SK-N-SH (cell line): ENCODE measurements at regions not wholly inside any gene's neighbourhood (a gene's known extent, or its start where the extent isn't known, plus 50 kb on each side); places are given as distances from the start of the nearest gene placed in this dataset.

Experiments used
- CTCF ChIP-seq: fragments of 200-600 bp; sonication (generic); IDR thresholded peaks from 2 replicates; pipeline ENCODE4 v1.6.1; 2017; ENCODE audit warnings: antibody characterized with exemption, mild to moderate bottlenecking, moderate library complexity
- EP300 ChIP-seq, 2 experiments: IDR thresholded peaks; 2 replicates each; pipeline versions ENCODE4 v1.4.0 to v1.6.1; 2012; ENCODE audit warnings: borderline replicate concordance in 1 of 2, low read depth in 1 of 2, low read length in 1 of 2
- FOXM1 ChIP-seq: IDR thresholded peaks from 2 replicates; pipeline ENCODE4 v1.4.0; 2012; ENCODE audit warnings: low read depth, mild to moderate bottlenecking
- POLR2AphosphoS5 ChIP-seq: IDR thresholded peaks from 2 replicates; pipeline ENCODE4 v1.6.1; 2012; ENCODE audit warnings: low read depth, low read length
- SMC3 ChIP-seq: IDR thresholded peaks from 2 replicates; pipeline ENCODE4 v1.6.1; 2012; ENCODE audit warnings: low read depth, low read length, improper control_type of control experiment
- YY1 ChIP-seq: IDR thresholded peaks from 2 replicates; pipeline ENCODE4 v1.4.0; 2012; ENCODE audit warnings: low read depth, mild to moderate bottlenecking

DNA sequence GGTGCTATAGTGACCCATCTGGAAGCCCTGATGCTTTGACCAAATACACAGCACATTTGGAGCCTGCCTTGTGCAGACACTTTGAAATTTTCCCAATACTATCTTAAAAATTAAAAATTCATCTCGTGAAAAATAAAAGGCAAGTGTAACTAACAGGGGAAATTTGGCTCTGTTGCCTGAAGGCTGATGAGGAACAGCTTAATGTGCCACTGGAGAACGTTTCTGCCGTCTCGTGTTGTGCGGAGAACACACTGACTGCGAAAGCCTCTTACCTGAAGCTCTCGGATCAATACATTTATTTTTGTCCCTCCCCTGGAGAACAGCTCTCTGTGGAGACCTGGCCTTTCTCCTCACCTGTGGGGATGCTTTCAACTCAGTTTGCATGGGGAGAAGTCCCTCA lies 77.2 kb upstream of the CHST15 start:
- TF ChIP-seq POLR2AphosphoS5 (no peak), EP300 (IDR thresholded peaks at IDR 0.05; ENCODE audit: borderline replicate concordance in 1 of 2, low read depth in 1 of 2, low read length in 1 of 2) (no peak), YY1 (no peak), CTCF (no peak), SMC3 (no peak), FOXM1 (no peak)
